DND-41 (cell line): ENCODE measurements at regions not wholly inside any gene's neighbourhood (a gene's known extent, or its start where the extent isn't known, plus 50 kb on each side); places are given as distances from the start of the nearest gene placed in this dataset.

Source experiments
- CTCF ChIP-seq: IDR thresholded peaks from 2 replicates; pipeline ENCODE4 v1.5.1; 2012; ENCODE audit warnings: borderline replicate concordance, low read length, moderate library complexity, mild to moderate bottlenecking; ENCODE audit not compliant: poor library complexity, severe bottlenecking; ENCODE audit errors: extremely low read depth
- EZH2 ChIP-seq: IDR thresholded peaks from 3 replicates; pipeline ENCODE4 v1.6.1; 2012; ENCODE audit warnings: borderline replicate concordance, low read depth, mild to moderate bottlenecking, moderate library complexity, low read length, inconsistent platforms; ENCODE audit not compliant: severe bottlenecking

DNA sequence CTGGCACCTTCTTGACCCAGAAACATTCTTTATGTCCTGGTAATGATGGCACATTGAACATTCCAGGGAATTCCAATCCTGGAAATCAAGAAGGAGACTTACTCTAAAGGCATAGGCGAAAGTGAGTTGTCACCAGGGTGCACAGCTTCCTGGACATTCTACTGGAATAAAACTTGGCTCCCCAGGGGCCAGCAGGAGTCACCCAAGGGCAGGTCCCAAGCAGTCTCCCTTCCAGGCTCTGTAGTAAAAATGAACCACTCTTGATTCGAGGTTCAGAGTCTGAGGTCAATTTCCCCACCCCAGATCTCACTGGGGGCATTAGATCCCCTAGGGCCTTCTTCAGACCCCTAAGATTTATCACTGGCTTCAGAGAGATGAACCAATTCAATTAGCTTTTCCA is 338.7 kb upstream of the GATB start:
- no peak for TF ChIP-seq EZH2
- peak; percentile 52 for TF ChIP-seq CTCF
